HG03457 (cell line): ENCODE measurements at regions not wholly inside any gene's neighbourhood (a gene's known extent, or its start where the extent isn't known, plus 50 kb on each side); places are given as distances from the start of the nearest gene placed in this dataset.

Experiments
- ATAC-seq: cut with Tn5 transposase; IDR thresholded peaks from one replicate; pipeline ENCODE4 v1.9.1; 2021; ENCODE audit warnings: moderate number of reproducible peaks; ENCODE audit not compliant: unreplicated experiment

DNA sequence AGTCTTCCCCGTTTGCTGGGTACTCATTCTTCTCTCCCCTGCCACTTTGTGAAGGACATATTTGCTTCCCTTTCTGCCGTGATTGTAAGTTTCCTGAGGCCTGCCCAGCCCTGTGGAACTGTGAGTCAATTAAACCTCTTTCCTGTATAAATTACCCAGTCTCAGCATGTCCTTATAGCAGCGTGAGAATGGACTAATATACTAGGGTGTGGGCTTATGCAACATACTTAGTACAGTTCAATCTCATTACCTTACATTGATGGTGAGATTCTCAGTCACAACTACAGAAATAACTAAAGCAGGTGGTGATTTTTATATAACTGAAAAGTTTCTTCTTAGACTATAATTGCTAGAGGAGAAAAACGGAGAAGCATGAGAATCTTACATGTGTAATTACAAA lies 237.9 kb upstream of the MMADHC start:
- ATAC-seq = no peak

DNA sequence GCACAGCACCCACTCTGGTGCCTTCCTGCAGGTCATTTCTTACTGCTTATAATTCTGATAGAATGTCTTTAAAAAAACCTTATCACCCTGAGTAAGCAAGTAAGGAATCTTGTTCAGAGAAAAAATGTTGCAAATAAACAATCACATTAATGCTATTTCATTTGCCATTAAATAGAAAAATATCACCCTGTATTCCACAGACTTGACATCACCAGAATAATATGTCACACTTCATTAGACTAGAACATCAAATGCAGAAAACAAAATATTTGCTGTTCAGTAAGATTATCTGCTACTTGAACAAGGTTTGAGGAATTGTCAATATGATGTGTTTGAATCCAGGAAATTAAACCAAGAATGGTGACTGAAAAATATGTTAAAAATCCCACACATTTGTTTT lies 236.6 kb upstream of the MMADHC start:
- ATAC-seq = no peak

DNA sequence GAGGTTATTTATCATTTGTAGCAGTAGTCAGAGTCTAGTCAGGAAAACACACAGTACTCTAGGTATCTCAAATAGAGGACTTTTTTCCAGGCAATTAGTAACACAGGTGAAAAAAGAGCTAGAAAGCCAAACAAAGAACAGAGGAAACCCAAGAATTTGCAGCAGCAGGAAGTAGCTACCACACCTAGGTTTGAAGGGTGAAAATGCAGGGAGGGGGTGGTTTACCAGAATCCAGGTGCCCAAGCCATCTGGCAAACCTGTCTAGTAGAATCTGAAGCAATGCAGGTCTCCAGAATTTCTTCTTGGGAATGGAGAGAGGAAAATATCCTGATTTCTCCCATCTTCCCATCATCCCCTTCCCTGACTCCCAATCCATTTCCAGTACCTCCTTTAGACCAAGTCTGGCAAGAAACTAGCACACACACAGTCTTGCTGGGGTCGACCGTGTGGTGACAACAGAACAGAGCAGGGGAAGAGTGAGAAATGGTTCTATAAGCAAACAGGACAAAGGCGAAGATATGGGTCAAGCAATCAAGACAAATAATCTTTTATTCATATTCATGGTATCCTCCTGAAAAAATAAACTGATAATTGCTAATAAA lies 231.9 kb upstream of the MMADHC start:
- ATAC-seq = no peak

DNA sequence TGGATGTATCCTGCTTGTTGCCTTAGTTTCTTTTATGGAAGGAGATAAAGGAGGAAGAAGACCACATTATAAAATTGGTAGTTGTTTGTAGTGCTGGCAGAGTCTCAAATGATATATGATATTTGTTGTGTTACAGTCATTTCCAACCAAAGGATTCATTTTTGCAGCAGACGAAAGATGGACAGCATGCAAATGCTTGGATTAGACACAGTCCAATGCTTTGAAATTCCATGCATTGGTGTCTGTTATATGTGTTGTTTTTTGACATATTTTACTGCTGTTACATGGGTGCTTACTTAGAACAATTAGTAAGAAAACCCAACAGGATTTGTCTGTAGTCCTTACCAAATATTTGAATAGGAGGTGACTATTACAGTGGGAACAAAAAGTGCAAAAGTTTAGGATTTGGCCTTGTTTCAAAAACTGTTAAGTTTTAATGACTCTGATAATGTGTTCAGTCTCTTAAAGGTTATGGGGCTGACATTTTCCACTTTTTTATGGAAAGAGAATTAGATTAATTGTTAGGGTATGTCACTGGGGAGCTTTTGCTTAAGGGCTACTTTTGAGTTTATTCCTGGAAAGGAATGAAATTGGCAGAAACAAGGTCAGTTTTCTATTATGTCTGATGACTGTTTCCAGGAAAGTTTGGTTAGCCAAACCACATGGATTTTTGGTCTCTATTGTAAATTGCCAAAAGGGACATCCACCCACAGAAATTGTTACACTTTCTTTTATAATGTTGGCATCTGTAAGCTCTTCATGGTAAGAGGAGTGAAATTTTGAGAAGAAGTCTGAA lies 229.4 kb upstream of the MMADHC start:
- no peak for ATAC-seq

GRCh38 chr2:149815941-149816340 lies 228.4 kb upstream of the MMADHC start:
- ATAC-seq = no peak

GRCh38 chr2:149814901-149815300 lies 227.3 kb upstream of the MMADHC start:
- ATAC-seq = no peak

DNA sequence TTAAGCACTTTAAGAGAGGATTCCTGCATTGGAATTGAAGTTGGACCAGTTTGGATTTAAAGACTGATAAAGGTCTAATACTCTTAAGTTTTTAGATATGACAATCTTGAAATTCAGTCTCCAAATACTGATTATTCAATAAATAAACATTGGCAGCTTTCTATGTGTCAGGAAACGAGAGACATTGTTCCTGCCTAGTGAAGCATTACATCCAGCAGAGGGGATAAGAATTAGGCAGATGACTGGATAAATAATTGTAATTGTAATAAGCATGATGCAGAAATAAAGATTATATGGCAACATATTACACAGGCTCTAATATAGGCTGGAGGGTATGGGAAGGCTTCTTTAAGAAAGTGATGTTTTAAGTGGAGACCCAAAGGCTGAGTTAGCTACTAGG lies 226.5 kb upstream of the MMADHC start:
- ATAC-seq = no peak

DNA sequence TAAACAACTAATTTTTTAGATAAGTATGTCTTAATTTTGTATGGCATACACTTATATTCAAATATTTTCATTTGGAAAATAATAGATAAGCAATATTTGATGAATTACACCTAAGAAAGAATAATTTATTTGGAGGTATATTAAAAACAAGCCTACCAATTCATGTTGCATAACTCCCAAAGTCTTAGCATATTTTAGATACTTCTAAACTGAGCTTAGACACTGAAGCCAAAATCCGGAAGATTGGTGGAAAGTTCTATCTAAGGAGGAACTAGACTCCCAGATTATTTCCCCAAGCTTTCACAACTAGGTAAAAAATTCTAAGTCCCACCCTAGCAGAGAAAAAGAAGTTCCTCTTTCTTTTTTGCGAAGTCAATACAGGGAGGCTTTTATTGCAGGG lies 221.0 kb upstream of the MMADHC start:
- no peak for ATAC-seq

GRCh38 chr2:149806651-149807050 lies 219.1 kb upstream of the MMADHC start:
- no peak for ATAC-seq

DNA sequence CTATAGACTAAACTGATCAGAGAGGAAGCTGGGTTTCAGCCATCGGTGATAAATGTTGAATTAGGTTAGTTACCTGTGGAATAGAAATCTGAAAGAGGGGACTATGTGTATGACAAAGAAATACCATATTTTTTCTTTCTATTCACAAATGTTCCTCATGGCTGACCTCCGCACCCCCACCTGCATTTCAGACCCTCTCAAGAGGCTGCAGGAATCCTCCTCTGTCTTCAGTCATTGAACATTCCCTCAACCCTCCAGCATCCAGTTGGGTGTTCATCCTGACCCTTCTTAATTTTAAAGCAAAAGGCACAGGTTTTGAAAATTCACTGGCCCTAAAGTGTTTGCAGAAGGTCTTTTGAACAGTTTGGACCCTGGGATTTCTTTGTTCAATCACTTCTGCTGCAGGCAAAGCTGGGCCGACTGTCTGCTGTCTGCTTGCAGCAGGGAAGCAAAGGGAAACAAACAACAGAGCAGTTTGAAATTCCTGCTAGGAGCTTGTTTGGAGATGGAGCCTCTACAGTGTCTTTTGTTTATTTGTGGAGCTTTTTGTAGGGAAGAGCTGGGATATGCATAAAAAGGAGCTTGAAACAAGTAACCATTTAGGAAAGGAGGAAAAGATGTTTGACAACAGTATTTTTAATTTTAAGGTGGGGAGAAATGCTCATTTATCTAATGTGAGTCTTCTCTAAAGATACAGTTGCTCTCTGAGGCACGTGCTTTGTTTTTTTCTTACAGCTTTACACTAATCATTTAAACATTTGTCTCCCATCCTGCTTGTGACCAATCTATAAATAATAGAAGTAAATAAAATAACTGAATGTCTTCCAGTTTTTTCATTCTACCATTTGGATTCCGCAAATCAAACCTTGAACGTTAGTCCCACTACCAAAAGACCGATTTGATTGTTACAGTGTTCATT lies 213.3 kb upstream of the MMADHC start:
- no peak for ATAC-seq

- no peak for ATAC-seq
Measured at GRCh38 chr2:149799013-149799705, 211.6 kb upstream of the MMADHC start.

DNA sequence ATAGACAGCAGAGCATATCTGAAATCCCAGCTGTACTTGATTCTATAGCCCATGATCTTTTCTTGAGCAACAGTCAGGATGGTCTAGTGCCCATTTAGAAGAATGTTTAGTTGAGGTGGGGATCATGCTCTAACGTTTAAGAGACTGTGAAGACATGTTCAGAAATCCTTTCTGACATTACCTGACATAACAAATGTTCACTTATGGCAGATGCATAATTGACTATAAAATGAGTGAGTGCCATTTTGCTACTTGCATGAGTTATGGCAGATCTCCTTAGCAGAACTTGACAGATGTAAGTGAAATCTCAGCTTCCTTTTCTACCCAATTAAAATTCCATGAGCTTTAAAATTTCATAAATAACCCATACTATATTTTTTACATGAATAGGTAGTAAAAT lies 209.5 kb upstream of the MMADHC start:
- ATAC-seq = no peak

GRCh38 chr2:149789549-149789948 lies 202.0 kb upstream of the MMADHC start:
- ATAC-seq = no peak

DNA sequence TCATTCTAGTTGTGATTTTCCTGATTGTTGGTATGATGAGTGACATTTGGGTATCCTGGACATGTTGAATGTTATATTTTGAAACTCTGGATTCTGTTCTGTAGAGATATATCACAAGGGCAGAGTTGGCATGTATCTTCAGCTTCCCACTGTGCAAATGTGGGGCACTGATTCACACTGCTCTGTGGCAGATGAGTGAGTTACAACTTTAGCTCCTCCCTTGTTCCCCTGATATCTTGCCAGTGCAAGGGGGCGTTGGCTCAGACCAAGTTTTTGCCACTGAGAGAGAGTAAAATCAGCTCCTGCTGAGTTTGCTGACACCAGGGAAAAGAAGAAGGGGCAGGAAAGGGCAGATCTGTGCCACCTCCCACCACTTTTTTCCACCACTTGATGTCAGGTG lies 199.6 kb upstream of the MMADHC start:
- ATAC-seq = no peak

- no peak for ATAC-seq
Measured at GRCh38 chr2:149783284-149783683, 195.7 kb upstream of the MMADHC start.

- ATAC-seq = no peak
Measured at GRCh38 chr2:149782572-149782971, 195.0 kb upstream of the MMADHC start.

- no peak for ATAC-seq
Measured at GRCh38 chr2:149781263-149781808, 193.8 kb upstream of the MMADHC start.

GRCh38 chr2:149773006-149773405 lies 185.4 kb upstream of the MMADHC start:
- no peak for ATAC-seq

- ATAC-seq = no peak
Measured at GRCh38 chr2:149768320-149768799, 180.8 kb upstream of the MMADHC start.

GRCh38 chr2:149767516-149767974 lies 180.0 kb upstream of the MMADHC start:
- no peak for ATAC-seq

DNA sequence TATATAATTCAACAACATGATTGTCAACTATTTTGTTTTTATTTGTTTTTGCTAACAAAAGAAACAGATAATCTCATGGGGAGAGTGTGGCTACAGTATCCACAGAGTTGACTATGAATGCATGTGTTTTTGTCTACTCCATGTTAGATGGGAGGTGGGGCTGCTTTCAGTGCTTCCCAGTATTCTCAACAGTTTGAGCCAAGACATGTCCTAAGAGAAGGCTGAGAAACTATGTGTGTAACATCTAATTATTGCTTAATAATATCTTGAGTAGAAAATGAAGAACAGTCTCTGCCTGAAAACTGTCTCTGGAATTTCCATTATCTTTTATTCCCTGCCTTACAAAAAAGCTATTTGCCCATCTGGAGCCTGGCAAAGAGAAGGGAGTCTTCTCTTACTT lies 178.8 kb upstream of the MMADHC start:
- no peak for ATAC-seq
